Hepatocyte (in vitro differentiated cells): ENCODE measurements at regions not wholly inside any gene's neighbourhood (a gene's known extent, or its start where the extent isn't known, plus 50 kb on each side); places are given as distances from the start of the nearest gene placed in this dataset.

Experiments used
- DNase-seq: peaks from one replicate; pipeline ENCODE4 v3.0.0-alpha.2; 2016; ENCODE audit warnings: low spot score
- H2AFZ ChIP-seq: fragments of 200-600 bp; sonication (generic); 2 replicates; pipeline ENCODE4 v1.6.0; 2016; ENCODE audit warnings: antibody characterized with exemption, mild to moderate bottlenecking
- H3K27ac ChIP-seq: fragments of 200-600 bp; sonication (generic); 2 replicates; pipeline ENCODE4 v1.5.1; 2016; ENCODE audit warnings: mild to moderate bottlenecking
- H3K27me3 ChIP-seq: fragments of 200-600 bp; sonication (generic); 2 replicates; pipeline ENCODE4 v1.6.1; 2016
- H3K36me3 ChIP-seq: fragments of 200-600 bp; sonication (generic); replicated peaks from 2 replicates; pipeline ENCODE4 v1.5.1; 2016; ENCODE audit warnings: low read depth; ENCODE audit not compliant: insufficient read depth
- H3K4me1 ChIP-seq: fragments of 200-600 bp; sonication (generic); 2 replicates; pipeline ENCODE4 v1.5.1; 2016; ENCODE audit warnings: mild to moderate bottlenecking, moderate library complexity; ENCODE audit not compliant: insufficient read depth
- H3K4me2 ChIP-seq: fragments of 200-600 bp; sonication (generic); 2 replicates; pipeline ENCODE4 v1.6.0; 2016
- H3K4me3 ChIP-seq: fragments of 200-600 bp; sonication (generic); 2 replicates; pipeline ENCODE4 v1.5.1; 2016; ENCODE audit warnings: mild to moderate bottlenecking
- H3K79me2 ChIP-seq: fragments of 200-600 bp; sonication (generic); 2 replicates; pipeline ENCODE4 v1.6.0; 2017; ENCODE audit warnings: mild to moderate bottlenecking
- H3K9me2 ChIP-seq: fragments of 200-600 bp; sonication (generic); replicated peaks from 2 replicates; pipeline ENCODE4 v1.6.0; 2017; ENCODE audit warnings: mild to moderate bottlenecking; ENCODE audit not compliant: insufficient read depth
- H3K9me3 ChIP-seq: fragments of 200-600 bp; sonication (generic); 2 replicates; pipeline ENCODE4 v1.5.1; 2016; ENCODE audit warnings: low read depth, mild to moderate bottlenecking
- H4K20me1 ChIP-seq: fragments of 200-600 bp; sonication (generic); 2 replicates; pipeline ENCODE4 v1.6.0; 2016; ENCODE audit warnings: mild to moderate bottlenecking; ENCODE audit not compliant: insufficient read depth, poor library complexity, severe bottlenecking
- EZH2 ChIP-seq: fragments of 200-600 bp; sonication (generic); IDR thresholded peaks from 2 replicates; pipeline ENCODE4 v1.6.1; 2016; ENCODE audit warnings: antibody characterized with exemption, mild to moderate bottlenecking, borderline replicate concordance
- EZH2phosphoT487 ChIP-seq: fragments of 200-600 bp; sonication (generic); IDR thresholded peaks from one replicate; pipeline ENCODE4 v1.6.1; 2018; ENCODE audit warnings: antibody characterized with exemption, mild to moderate bottlenecking, low read depth, moderate library complexity; ENCODE audit not compliant: unreplicated experiment, severe bottlenecking
- WGBS: methylation state at CpG from one replicate; pipeline ENCODE4 v1.1.6; 2016; ENCODE audit warnings: low lambda C conversion rate; ENCODE audit errors: missing lambda C conversion rate; 5-methylcytosine and 5-hydroxymethylcytosine counted together
- TF ChIP-seq, protein P1 (sequence below): fragments of 200-600 bp; sonication (generic); IDR thresholded peaks from 2 replicates; pipeline ENCODE4 v1.5.1; 2016; ENCODE audit warnings: antibody characterized with exemption, mild to moderate bottlenecking; ENCODE audit not compliant: poor library complexity

DNA sequence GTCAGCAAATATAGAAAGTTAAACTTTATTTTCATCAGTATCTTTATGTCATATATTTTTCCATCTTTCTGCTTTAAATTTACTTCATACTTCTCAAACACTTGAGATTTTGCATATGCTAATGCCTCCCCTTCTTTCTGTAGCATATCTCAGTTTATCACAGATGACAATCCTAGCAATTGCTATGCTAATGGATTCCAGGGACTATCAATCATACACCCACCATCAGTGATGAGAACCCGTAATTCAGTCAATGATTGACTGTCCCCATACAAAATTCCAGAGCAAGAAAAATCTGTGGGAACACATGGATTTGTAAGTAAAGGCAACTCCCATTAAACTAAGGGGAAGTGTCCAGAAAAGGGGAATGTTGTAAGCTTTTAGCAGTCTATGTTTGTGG lies 432.4 kb upstream of the SEMA3D start:
- no peaks in the 10 kb centered on the region for H3K9me3 ChIP-seq
- H4K20me1 ChIP-seq = no peaks in the 10 kb centered on the region
- WGBS = 74% methylated on average over 1 of the region's 1 CpG
- H3K36me3 ChIP-seq = no peaks in the 10 kb centered on the region
- no peak overlapping the region for H3K4me3 ChIP-seq
- DNase-seq = no peak
- H3K4me1 ChIP-seq = no peaks in the 10 kb centered on the region
- no peak overlapping the region for H2AFZ ChIP-seq
- H3K9me2 ChIP-seq = no peaks in the 10 kb centered on the region
- no peaks in the 10 kb centered on the region for H3K79me2 ChIP-seq
- H3K27me3 ChIP-seq = no peaks in the 10 kb centered on the region
- H3K4me2 ChIP-seq = no peak overlapping the region
- no peak overlapping the region for H3K27ac ChIP-seq
- TF ChIP-seq EZH2phosphoT487 (no peak), EZH2 (no peak)
- TF ChIP-seq, protein P1, sequence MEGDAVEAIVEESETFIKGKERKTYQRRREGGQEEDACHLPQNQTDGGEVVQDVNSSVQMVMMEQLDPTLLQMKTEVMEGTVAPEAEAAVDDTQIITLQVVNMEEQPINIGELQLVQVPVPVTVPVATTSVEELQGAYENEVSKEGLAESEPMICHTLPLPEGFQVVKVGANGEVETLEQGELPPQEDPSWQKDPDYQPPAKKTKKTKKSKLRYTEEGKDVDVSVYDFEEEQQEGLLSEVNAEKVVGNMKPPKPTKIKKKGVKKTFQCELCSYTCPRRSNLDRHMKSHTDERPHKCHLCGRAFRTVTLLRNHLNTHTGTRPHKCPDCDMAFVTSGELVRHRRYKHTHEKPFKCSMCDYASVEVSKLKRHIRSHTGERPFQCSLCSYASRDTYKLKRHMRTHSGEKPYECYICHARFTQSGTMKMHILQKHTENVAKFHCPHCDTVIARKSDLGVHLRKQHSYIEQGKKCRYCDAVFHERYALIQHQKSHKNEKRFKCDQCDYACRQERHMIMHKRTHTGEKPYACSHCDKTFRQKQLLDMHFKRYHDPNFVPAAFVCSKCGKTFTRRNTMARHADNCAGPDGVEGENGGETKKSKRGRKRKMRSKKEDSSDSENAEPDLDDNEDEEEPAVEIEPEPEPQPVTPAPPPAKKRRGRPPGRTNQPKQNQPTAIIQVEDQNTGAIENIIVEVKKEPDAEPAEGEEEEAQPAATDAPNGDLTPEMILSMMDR = no peak

DNA sequence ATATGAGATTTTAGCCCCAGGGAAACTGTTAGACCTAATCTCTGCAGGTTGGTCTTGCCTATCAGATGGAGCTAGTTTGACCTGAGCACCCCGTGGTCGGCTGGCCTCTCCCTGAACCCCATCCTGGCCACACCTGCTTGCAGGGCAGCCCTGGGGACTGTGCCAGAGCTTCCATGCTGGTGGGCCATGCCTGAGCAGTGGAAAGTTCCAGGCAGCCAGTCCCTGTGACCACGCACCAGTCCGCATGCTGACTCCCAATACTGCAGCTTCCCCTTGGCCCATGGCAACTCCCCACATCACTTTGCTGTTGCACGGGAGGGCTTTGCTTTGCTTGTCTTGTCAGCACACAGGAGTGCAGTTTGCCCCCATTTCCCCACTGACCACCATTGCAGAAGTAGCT lies 427.8 kb upstream of the SEMA3D start:
- H3K27ac ChIP-seq = no peak overlapping the region
- no peak overlapping the region for H3K4me3 ChIP-seq
- no peaks in the 10 kb centered on the region for H3K9me2 ChIP-seq
- H3K9me3 ChIP-seq = no peaks in the 10 kb centered on the region
- H2AFZ ChIP-seq = no peak overlapping the region
- 100% methylated on average over 4 of the region's 5 CpGs for WGBS
- no peak overlapping the region for H3K4me2 ChIP-seq
- no peak for DNase-seq
- H4K20me1 ChIP-seq = no peaks in the 10 kb centered on the region
- TF ChIP-seq, protein P1 = no peak
- no peak for TF ChIP-seq EZH2
- no peak for TF ChIP-seq EZH2phosphoT487
- H3K27me3 ChIP-seq = no peaks in the 10 kb centered on the region
- no peaks in the 10 kb centered on the region for H3K4me1 ChIP-seq
- H3K79me2 ChIP-seq = no peaks in the 10 kb centered on the region
- no peaks in the 10 kb centered on the region for H3K36me3 ChIP-seq

DNA sequence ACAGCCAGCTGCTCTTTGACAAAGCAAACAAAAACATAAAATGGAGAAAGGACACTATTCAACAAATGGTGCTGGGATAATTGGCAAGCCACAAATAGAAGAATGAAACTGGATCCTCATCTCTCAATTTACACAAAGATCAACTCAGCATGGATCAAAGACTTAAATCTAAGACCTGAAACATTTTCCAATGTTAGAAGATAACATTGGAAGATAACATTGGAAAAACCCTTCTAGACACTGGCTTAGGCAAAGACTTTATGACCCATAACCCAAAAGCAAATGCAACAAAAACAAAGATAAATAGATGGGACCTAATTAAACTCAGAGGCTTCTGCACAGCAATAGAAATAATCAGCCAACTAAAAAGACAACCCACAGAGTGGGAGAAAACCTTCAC lies 425.7 kb upstream of the SEMA3D start:
- Histone ChIP-seq H3K9me2 (no peaks in the 10 kb centered on the region), H3K4me1 (no peaks in the 10 kb centered on the region), H3K79me2 (no peaks in the 10 kb centered on the region), H3K36me3 (no peaks in the 10 kb centered on the region), H4K20me1 (no peaks in the 10 kb centered on the region), H3K4me2 (no peak overlapping the region), H2AFZ (no peak overlapping the region), H3K27ac (no peak overlapping the region), H3K9me3 (no peaks in the 10 kb centered on the region), H3K4me3 (no peak overlapping the region), H3K27me3 (no peaks in the 10 kb centered on the region)
- DNase-seq = no peak
- TF ChIP-seq, protein P1 = no peak
- no peak for TF ChIP-seq EZH2phosphoT487

DNA sequence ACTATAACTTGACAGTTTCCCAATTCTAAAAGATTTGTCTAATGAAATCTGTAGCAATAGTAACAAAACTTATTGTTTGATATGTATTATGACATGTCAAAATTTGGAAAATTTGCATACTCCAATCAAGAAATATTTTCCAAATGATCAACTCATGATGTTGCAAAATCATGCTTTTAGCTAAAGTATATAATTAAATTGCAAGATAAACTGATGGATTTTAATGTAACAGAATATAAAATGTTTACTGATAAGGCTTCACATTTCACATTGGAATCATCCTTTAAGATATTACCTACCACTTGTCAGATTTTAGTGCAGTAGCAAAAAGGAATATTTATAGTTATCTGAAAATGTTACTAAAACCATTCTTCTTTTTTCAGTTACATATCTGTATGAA lies 421.9 kb upstream of the SEMA3D start:
- H3K4me2 ChIP-seq = no peak overlapping the region

More for the DNA sequence above, 421.9 kb upstream of the SEMA3D start:
- no peak overlapping the region for H3K4me3 ChIP-seq
- no peaks in the 10 kb centered on the region for H3K4me1 ChIP-seq
- H3K36me3 ChIP-seq = no peaks in the 10 kb centered on the region
- H3K27ac ChIP-seq = no peak overlapping the region
- H2AFZ ChIP-seq = no peak overlapping the region
- no peaks in the 10 kb centered on the region for H3K9me2 ChIP-seq
- no peaks in the 10 kb centered on the region for H3K79me2 ChIP-seq
- no peaks in the 10 kb centered on the region for H4K20me1 ChIP-seq
- no peaks in the 10 kb centered on the region for H3K9me3 ChIP-seq
- no peak for TF ChIP-seq EZH2phosphoT487
- TF ChIP-seq EZH2 = no peak
- TF ChIP-seq, protein P1 = no peak
- no peaks in the 10 kb centered on the region for H3K27me3 ChIP-seq
- no peak for DNase-seq
